ENCODE measurements at regions not wholly inside any gene's neighbourhood (a gene's known extent, or its start where the extent isn't known, plus 50 kb on each side); places are given as distances from the start of the nearest gene placed in this dataset.

- Mint-ChIP-seq H3K4me1 (ENCODE audit: low read depth) (peaks cover 48% of the 10 kb centered on the region), H3K27me3 (no peaks in the 10 kb centered on the region), H3K9me3 (peaks cover 4% of the 10 kb centered on the region), H3K4me3 (no peak overlapping the region), H3K27ac (no peak overlapping the region), H3K36me3 (ENCODE audit: low read depth) (peaks cover 14% of the 10 kb centered on the region)
Measured at GRCh38 chr13:73873940-73874830, 260.0 kb downstream of the KLF12 start.

GRCh38 chr13:73872397-73872796 is 261.8 kb downstream of the KLF12 start:
- no peaks in the 10 kb centered on the region for H3K9me3 Mint-ChIP-seq
- peaks cover 42% of the 10 kb centered on the region for H3K4me1 Mint-ChIP-seq (ENCODE audit: low read depth)
- H3K27me3 Mint-ChIP-seq: no peaks in the 10 kb centered on the region
- H3K4me3 Mint-ChIP-seq: no peak overlapping the region
- no peak overlapping the region for H3K27ac Mint-ChIP-seq
- H3K36me3 Mint-ChIP-seq (ENCODE audit: low read depth): peaks cover 4% of the 10 kb centered on the region

GRCh38 chr13:73870970-73871935 is 263.0 kb downstream of the KLF12 start:
- H3K4me1 Mint-ChIP-seq (ENCODE audit: low read depth): peaks cover 48% of the 10 kb centered on the region
- no peaks in the 10 kb centered on the region for H3K9me3 Mint-ChIP-seq
- peak overlapping the region; percentile 22 for H3K27ac Mint-ChIP-seq
- no peaks in the 10 kb centered on the region for H3K36me3 Mint-ChIP-seq (ENCODE audit: low read depth)
- H3K27me3 Mint-ChIP-seq: no peaks in the 10 kb centered on the region
- H3K4me3 Mint-ChIP-seq: no peak overlapping the region

- Mint-ChIP-seq H3K27me3 (no peaks in the 10 kb centered on the region), H3K4me1 (ENCODE audit: low read depth) (peaks cover 59% of the 10 kb centered on the region), H3K27ac (no peak overlapping the region), H3K36me3 (ENCODE audit: low read depth) (no peaks in the 10 kb centered on the region), H3K4me3 (no peak overlapping the region), H3K9me3 (no peaks in the 10 kb centered on the region)
Measured at GRCh38 chr13:73870036-73870741, 264.0 kb downstream of the KLF12 start.

- Mint-ChIP-seq H3K4me3 (no peak overlapping the region), H3K36me3 (ENCODE audit: low read depth) (no peaks in the 10 kb centered on the region), H3K27me3 (no peaks in the 10 kb centered on the region), H3K27ac (peak overlapping the region; percentile 27), H3K9me3 (no peaks in the 10 kb centered on the region), H3K4me1 (ENCODE audit: low read depth) (peaks cover 48% of the 10 kb centered on the region)
Measured at GRCh38 chr13:73865027-73865426, 269.2 kb downstream of the KLF12 start.

GRCh38 chr13:73861136-73861535 is 273.1 kb downstream of the KLF12 start:
- Mint-ChIP-seq H3K27me3 (no peaks in the 10 kb centered on the region), H3K27ac (no peak overlapping the region), H3K9me3 (no peaks in the 10 kb centered on the region), H3K36me3 (ENCODE audit: low read depth) (peaks cover 11% of the 10 kb centered on the region), H3K4me3 (no peak overlapping the region), H3K4me1 (ENCODE audit: low read depth) (peaks cover 39% of the 10 kb centered on the region)

GRCh38 chr13:73860501-73860900 is 273.7 kb downstream of the KLF12 start:
- H3K27ac Mint-ChIP-seq: no peak overlapping the region
- H3K27me3 Mint-ChIP-seq: no peaks in the 10 kb centered on the region
- H3K4me1 Mint-ChIP-seq (ENCODE audit: low read depth): peaks cover 32% of the 10 kb centered on the region
- no peaks in the 10 kb centered on the region for H3K9me3 Mint-ChIP-seq
- peaks cover 11% of the 10 kb centered on the region for H3K36me3 Mint-ChIP-seq (ENCODE audit: low read depth)
- H3K4me3 Mint-ChIP-seq: no peak overlapping the region

GRCh38 chr13:73859841-73860240 is 274.4 kb downstream of the KLF12 start:
- Mint-ChIP-seq H3K36me3 (ENCODE audit: low read depth) (peaks cover 11% of the 10 kb centered on the region), H3K9me3 (no peaks in the 10 kb centered on the region), H3K27ac (no peak overlapping the region), H3K4me3 (no peak overlapping the region), H3K27me3 (no peaks in the 10 kb centered on the region), H3K4me1 (ENCODE audit: low read depth) (peaks cover 26% of the 10 kb centered on the region)

GRCh38 chr13:73857106-73857505 is 277.1 kb downstream of the KLF12 start:
- Mint-ChIP-seq H3K27me3 (no peaks in the 10 kb centered on the region), H3K27ac (no peak overlapping the region), H3K9me3 (no peaks in the 10 kb centered on the region), H3K4me1 (ENCODE audit: low read depth) (peaks cover 17% of the 10 kb centered on the region), H3K4me3 (no peak overlapping the region), H3K36me3 (ENCODE audit: low read depth) (peaks cover 11% of the 10 kb centered on the region)

GRCh38 chr13:73851104-73851503 is 283.1 kb downstream of the KLF12 start:
- peaks cover 29% of the 10 kb centered on the region for H3K4me1 Mint-ChIP-seq (ENCODE audit: low read depth)
- H3K36me3 Mint-ChIP-seq (ENCODE audit: low read depth): peaks cover 5% of the 10 kb centered on the region
- H3K9me3 Mint-ChIP-seq: no peaks in the 10 kb centered on the region
- no peaks in the 10 kb centered on the region for H3K27me3 Mint-ChIP-seq
- no peak overlapping the region for H3K4me3 Mint-ChIP-seq
- no peak overlapping the region for H3K27ac Mint-ChIP-seq

GRCh38 chr13:73850104-73850873 is 283.9 kb downstream of the KLF12 start:
- Mint-ChIP-seq H3K4me3 (no peak overlapping the region), H3K27ac (no peak overlapping the region), H3K9me3 (no peaks in the 10 kb centered on the region), H3K36me3 (ENCODE audit: low read depth) (peaks cover 12% of the 10 kb centered on the region), H3K27me3 (no peaks in the 10 kb centered on the region), H3K4me1 (ENCODE audit: low read depth) (peaks cover 29% of the 10 kb centered on the region)

- no peak overlapping the region for H3K27ac Mint-ChIP-seq
Measured at GRCh38 chr13:73849292-73849691, 284.9 kb downstream of the KLF12 start.

GRCh38 chr13:73844986-73845385 is 289.2 kb downstream of the KLF12 start:
- H3K27ac Mint-ChIP-seq: no peak overlapping the region
- no peaks in the 10 kb centered on the region for H3K9me3 Mint-ChIP-seq
- H3K27me3 Mint-ChIP-seq: no peaks in the 10 kb centered on the region
- peaks cover 29% of the 10 kb centered on the region for H3K36me3 Mint-ChIP-seq (ENCODE audit: low read depth)
- peaks cover 19% of the 10 kb centered on the region for H3K4me1 Mint-ChIP-seq (ENCODE audit: low read depth)
- H3K4me3 Mint-ChIP-seq: no peak overlapping the region

More at GRCh38 chr13:73849292-73849691, 284.9 kb downstream of the KLF12 start:
- peaks cover 29% of the 10 kb centered on the region for H3K4me1 Mint-ChIP-seq (ENCODE audit: low read depth)
- no peaks in the 10 kb centered on the region for H3K9me3 Mint-ChIP-seq
- H3K27me3 Mint-ChIP-seq: no peaks in the 10 kb centered on the region
- H3K36me3 Mint-ChIP-seq (ENCODE audit: low read depth): peaks cover 17% of the 10 kb centered on the region
- no peak overlapping the region for H3K4me3 Mint-ChIP-seq

- Mint-ChIP-seq H3K27me3 (no peaks in the 10 kb centered on the region), H3K36me3 (ENCODE audit: low read depth) (peaks cover 29% of the 10 kb centered on the region), H3K27ac (no peak overlapping the region), H3K9me3 (no peaks in the 10 kb centered on the region), H3K4me3 (no peak overlapping the region), H3K4me1 (ENCODE audit: low read depth) (peaks cover 18% of the 10 kb centered on the region)
Measured at GRCh38 chr13:73842626-73843025, 291.6 kb downstream of the KLF12 start.

Measured in stimulated activated naive CD8-positive, alpha-beta T cell treated with anti-CD3 and anti-CD28 coated beads, Interleukin-15, Interleukin-2, amounts not matched to agents 100 ng/mL and 50 ng/mL, for 24 hours (primary cell).